Adrenal gland (tissue), 5 donors: ENCODE measurements at regions not wholly inside any gene's neighbourhood (a gene's known extent, or its start where the extent isn't known, plus 50 kb on each side); places are given as distances from the start of the nearest gene placed in this dataset.

Source experiments
- CTCF ChIP-seq, 6 experiments: fragments of 450-650 bp in 4 of 6; fragments of 200-600 bp in 2 of 6; sonication (generic) in 1 of 6; IDR thresholded peaks; 1 replicate in 5 of 6; 2 replicates in 1 of 6; pipeline versions ENCODE4 v1.5.1 to v1.8.0; 2016 to 2021; ENCODE audit warnings: antibody characterized with exemption in 6 of 6, mild to moderate bottlenecking in 2 of 6, moderate library complexity in 1 of 6
- POLR2A ChIP-seq, 2 donors: fragments of 450-650 bp; IDR thresholded peaks; one replicate each; pipeline ENCODE4 v1.6.1; 2017; ENCODE audit warnings: antibody characterized with exemption in 2 of 2, mild to moderate bottlenecking in 2 of 2, moderate library complexity in 1 of 2
- donor health status: DM: no; HTN: no; CAD: no.

GRCh38 chr9:113695901-113696300 lies 180.2 kb upstream of the ZNF618 start:
- no peak for TF ChIP-seq CTCF (IDR thresholded peaks at IDR 0.05)
- TF ChIP-seq POLR2A (IDR thresholded peaks at IDR 0.05), result no peak
